HG03442 (cell line): ENCODE measurements at regions not wholly inside any gene's neighbourhood (a gene's known extent, or its start where the extent isn't known, plus 50 kb on each side); places are given as distances from the start of the nearest gene placed in this dataset.
"Not testable (repeated sequence)": the region's sequence is repeated elsewhere in the genome, so short reads cannot be mapped to it uniquely, and the experiment has no call there.

ENCODE experiments used
- ATAC-seq: cut with Tn5 transposase; IDR thresholded peaks from one replicate; pipeline ENCODE4 v1.9.1; 2021; ENCODE audit warnings: mild to moderate bottlenecking, moderate library complexity; ENCODE audit not compliant: unreplicated experiment

DNA sequence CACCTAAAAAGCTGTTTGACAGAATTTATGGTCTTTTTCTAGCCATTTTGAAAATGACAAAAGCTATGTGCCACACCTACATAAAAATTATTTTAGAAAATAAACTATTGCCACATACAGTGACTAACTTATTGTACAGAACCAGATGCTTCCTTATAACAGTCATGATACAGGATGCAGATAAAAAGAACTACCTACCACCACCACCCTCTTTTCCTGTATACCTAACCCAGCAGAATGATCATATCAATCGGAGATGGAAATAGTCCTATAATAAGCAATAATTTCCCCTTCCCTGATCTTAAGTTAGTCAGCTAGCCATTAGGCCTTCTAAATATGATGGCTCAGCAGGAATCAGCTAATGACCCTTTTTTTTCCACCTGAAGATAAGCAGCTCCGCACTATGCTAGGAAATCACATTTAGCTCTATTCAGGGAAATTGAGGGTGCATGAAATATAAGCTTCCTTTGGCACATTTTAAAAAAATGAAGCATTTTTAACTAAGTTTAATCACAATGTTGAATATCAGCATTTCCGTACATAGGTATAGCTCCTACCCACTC lies 155.5 kb upstream of the SETMAR start:
- ATAC-seq: no peak

DNA sequence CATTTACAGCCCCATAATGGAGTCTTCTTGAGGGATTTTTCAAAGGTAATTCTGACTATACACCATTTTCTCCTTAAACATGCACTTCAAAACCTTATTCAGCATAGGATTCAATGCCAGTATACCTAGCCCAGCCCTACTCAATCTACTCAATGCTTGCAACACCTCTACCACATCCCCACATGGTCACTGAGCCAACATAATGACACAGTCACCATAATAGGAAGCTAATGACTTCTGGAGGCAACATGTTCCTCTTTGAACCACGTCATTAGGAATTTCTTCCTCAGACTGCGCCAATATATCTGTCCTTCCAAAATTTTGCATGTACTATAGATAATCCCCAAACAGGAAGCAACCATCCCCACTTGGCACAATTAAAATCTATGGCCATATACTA lies 153.9 kb upstream of the SETMAR start:
- no peak for ATAC-seq

DNA sequence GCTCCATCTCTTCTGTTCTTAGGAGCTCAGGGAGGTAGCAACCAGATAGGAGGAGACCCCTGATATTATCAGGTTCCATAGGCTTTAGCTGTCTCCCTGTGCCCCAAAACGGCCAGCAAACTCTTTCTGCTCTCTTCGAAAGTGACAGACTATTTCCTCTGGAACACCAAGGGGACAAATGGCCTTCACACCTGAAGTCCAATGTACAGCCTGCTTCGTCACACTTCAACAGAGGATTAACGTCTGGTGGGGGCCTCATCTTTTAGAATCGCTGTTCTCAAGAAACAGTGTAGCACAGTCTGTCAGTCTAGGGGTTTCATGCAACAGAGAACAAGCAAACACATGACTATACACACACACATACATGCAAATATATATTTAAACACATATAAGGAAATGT lies 152.4 kb upstream of the SETMAR start:
- ATAC-seq: no peak

DNA sequence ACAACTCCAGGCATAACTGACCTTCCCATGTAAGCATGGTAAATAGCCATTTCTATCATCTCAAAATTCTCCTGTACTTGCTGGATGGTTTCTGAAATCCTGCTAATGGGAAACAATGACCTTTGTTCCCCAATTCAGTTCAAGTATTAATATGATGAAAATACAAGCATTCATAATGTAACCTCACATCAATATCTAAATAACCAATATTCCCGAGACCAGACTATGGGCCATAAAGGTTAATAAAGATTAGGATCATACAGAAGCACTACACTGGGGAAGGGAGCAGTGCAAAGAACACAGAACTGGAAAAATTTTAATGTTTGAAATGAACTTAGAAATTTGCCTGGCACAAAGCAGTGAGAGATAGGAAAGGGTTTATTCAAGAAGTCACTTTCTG lies 151.3 kb upstream of the SETMAR start:
- no peak for ATAC-seq

DNA sequence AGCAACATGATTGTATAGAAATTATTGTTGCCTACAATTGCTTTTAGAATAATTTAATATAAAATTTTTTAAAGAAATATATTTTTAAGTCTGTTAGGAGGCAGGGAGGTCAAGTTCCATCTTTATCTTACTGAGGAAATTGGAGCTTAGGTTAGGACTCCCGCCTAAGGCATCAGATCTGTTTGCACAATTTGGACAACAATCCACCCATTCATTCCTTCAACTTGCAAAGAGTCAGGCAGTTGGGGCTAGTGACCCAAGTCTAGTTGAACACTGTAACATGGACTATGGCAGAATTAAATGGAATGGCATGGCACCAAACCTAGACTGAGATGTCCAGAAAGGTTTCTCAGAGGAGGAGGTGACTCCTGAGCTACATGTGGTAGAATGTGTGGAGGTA lies 149.4 kb upstream of the SETMAR start:
- ATAC-seq: no peak

DNA sequence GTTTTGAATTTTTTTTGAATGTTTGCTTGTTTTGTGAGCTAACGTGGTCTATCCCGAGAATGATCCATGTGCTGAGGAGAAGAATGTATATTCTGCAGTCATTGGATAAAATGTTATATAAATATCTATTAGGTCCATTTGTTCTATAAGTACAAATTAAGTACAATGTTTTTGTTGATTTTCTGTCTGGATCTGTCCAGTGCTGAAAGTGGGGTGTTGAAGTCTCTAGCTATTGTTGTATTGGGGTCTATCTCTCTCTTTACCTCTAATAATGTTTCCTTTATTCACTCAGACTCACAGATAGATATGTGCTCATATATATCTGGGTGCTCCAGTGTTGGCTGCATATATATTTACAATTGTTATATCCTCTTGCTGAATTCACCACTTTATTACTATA lies 144.8 kb upstream of the SETMAR start:
- no peak for ATAC-seq

DNA sequence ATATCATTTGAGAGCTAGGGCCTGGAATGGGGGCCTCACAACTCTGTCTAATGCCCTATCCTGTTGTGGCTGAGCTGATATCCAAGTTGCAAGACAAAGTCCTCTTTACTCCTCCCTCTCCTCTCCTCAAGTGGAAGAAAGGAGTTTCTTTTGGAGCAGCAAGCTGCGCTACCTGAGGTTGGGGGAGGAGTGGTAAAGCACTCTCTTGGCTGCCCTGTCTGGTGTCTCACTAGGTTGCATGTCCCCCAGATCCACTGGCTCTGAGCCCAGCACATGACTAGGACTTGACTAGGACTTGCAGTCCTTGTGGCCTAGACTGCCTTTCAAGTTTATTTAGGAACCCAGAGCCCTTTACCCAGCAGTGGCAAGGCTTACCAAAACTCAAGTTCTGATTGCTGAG lies 141.1 kb upstream of the SETMAR start:
- ATAC-seq: no peak

DNA sequence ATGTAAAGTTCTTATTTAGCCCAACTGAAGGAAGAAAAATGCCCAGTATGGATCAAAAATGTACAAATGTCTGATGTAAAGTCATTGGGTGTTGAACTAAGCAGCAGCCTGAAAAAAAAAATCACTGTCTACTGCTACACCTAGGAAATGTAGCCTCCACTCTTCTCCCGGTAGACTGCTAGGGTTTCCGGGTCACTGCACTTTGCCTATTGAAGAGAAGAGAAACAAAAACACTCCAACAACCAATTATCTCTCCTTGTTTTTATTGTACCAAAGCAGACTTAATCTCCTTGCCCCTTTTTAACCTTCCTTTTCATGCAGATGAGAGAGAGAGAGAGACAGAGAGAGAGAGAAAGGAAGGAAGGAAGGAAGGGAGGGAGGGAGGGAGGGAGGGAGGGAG lies 140.2 kb upstream of the SETMAR start:
- ATAC-seq: no peak

DNA sequence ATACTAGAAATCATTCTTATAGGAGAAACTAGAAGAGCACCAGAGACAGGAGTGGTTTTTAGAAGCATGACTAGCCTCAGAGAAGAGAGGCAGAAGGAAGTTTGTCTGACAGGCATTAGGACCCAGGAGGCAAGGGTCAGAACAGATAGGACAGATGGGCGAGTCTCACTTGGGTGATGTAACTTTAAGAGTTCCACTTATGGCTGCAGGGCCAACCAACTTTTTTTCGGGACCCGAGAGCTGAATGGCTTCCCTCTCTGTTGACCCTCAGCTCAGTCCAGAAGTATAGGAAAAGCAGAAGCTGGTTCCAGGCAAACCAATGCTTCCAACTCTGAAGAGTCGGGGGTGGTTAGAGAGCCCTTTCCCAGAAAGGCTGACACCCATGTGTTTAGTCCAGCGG lies 136.6 kb upstream of the SETMAR start:
- no peak for ATAC-seq

DNA sequence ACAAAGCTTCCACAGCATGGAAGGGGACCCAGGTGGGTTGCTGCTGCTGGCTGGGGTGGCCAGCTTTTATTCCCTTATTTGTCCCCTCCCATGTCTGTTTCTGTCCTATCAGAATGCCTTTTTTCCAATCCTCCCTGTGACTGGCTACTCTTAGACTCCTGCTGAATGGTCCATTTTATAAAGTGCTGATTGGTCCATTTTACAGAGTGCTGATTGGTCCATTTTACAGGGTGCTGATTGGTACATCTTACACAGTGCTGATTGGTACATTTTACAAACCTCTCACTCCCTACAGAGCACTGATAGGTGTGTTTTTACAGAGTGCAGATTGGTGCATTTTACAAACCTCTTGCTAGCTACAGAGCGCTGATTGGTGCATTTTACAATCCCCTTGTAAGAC lies 135.9 kb upstream of the SETMAR start:
- not testable (repeated sequence) for ATAC-seq

DNA sequence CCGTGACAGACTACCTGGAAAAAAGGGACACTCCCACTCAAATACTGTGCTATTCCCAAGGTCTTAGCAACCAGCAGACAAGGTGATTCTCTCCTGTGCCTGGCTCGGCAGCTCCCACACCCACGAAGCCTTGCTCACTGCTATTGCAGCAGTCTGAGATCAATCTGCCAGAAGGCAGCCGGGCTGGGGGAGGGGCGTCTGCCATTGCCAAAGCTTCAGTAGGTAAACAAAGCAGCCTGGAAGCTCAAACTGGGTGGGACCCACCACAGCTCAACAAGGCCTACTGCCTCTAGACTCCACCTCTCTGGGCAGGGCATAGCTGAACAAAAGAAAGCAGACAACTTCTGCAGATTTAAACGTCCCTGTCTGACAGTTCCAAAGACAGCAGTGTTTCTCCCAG lies 128.4 kb upstream of the SETMAR start:
- no peak for ATAC-seq

DNA sequence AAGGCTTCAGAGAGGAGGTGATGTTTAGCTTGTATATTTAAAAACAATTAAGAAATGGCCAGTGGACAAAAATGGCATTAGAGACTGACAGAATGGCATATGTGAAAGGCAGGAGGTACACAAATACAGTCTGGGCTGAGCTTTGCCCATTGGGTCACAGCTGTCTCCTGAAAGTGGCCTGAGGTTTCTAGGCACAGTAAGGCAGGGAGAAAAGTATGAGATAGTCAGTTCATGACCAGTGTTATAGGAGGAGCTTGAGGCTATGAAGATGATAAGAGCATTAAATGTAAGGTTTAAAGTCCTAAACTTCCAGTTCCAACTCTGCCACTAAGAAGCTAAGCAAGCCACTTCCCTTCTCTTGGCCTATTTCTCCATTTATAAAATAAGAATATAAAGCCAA lies 111.2 kb upstream of the SETMAR start:
- ATAC-seq: no peak

DNA sequence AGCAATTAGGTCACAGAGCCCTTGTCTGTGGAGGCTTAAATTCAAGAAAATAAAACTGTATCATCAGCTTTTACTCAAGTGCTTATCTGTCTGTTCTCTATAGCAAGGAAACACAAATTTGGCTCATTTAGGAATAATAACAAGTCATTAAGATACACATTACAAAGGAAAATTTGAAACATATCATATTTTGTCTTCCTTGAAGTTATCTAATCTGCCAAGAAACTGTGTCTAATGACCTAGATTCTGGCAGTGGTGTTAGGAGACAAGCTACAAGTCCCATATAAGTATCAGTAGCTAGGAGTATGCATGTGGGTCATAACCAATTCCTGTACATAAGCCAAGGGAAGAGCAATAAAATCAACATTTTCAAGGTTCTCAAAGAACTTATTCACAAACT lies 108.2 kb upstream of the SETMAR start:
- no peak for ATAC-seq

DNA sequence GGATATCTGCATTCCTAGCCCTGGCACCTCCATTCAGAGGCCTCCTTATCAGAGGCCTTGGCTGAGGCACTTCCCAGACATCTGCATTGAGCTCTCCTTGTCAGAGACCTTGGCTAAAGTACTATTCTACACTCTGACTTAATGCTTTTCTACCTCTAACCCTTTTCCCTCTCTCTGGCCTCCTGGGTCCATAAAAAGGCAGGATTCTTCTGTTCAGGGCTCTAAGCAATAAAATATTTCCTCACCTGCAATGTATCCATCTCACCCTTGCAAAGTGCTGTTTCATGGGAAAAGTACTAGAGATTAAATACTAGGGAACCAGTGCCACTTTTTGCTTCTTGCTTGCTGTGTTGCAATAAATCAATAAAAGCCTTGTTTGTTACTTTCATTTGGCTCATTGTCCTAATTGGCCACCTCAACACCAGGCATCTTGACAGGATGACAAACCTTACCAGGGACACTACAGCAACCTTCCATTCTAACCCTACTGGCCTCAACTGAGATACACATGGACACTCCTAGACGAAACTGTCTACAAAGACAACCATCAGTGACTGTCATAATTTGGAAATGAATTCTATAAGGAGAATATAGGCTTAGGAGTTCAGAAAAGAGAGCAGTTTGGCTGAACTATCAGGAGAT lies 106.5 kb upstream of the SETMAR start:
- no peak for ATAC-seq

DNA sequence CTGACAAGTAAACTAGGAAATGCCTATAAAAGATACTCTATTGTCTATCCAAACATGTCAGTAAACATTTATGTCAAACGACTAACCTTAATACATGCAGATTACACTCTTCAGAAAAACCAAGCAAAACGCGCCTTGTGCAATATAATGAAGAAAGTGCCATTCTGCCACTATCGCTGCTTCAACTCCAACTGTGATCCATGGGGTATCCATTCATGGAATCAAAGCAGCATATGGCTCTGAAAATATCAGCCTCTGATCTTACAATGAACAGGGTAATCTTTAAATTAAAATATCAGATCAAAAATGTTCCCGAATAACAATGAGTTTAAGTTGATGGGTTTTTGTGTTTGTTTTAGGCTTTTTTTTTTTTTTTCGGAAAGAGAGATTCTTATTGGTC lies 105.5 kb upstream of the SETMAR start:
- ATAC-seq: no peak

DNA sequence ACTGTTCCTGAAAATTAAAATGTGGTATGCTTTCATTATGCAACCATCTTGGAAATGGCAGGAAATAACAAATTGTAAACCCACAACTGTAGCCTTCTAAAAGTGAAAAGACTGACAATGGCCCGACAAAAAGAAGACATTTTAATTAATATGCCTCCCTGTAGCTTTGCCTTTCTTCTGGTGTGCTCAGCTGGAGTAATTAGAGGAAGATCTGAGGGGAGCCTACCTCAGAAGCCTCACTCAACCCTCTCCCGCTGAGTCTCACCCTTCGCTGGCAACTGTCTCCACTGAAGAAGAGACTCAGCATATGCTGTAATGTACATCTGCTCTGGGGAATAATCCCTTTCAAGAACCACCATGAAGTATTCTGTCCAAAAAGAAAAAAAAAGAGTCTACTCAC lies 104.7 kb upstream of the SETMAR start:
- ATAC-seq: no peak

DNA sequence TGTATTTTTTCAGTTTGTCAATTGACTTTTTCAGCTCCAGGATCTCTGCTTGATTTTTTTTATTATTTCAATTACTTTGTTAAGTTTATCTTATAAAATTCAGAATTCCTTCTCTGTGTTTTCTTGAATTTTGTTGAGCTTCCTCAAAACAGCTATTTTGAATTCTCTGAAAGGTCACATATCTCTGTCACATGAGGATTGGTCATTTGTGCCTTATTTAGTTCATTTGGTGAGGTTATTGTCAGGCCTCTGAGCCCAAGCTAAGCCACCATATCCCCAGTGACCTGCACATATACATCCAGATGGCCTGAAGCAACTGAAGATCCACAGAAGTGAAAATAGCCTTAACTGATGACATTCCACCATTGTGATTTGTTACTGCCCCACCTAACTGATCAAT lies 98.4 kb upstream of the SETMAR start:
- not testable (repeated sequence) for ATAC-seq

DNA sequence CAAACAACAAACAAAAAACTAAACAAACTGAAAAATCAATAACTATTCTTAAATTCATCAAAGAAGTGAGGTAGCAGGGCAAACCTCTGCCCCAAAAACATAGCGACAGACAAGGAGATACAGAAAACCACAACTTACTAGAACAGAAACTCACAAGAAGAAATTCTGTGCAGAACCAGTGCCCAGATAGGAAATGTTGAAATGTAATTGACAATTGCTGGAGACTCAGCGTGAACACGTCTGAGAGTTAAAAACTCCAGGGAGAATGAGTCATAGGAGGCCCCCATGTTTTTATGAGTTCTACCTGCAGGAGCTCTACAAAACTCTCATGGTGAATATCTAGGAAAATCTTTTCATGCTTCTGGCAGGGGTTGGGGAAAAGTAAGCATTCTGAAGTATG lies 95.5 kb upstream of the SETMAR start:
- ATAC-seq: no peak

DNA sequence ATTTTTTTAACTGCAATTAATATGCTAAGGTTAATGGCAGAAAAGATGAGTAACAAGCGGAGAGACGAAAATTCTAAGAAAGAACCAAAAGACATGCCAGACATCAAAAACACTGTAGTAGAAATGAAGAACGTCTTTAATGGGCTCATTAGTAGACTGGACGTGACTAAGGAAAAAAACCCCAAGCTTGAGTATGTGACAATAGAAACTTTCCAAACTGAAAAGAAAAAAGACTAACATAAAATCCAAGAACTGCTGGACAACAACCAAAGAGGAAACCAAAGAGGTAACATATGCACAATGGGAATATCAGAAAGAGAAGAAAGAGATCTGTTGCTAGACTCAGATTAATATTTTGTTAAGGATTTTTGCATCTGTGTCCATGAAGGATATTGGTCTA lies 94.6 kb upstream of the SETMAR start:
- no peak for ATAC-seq

DNA sequence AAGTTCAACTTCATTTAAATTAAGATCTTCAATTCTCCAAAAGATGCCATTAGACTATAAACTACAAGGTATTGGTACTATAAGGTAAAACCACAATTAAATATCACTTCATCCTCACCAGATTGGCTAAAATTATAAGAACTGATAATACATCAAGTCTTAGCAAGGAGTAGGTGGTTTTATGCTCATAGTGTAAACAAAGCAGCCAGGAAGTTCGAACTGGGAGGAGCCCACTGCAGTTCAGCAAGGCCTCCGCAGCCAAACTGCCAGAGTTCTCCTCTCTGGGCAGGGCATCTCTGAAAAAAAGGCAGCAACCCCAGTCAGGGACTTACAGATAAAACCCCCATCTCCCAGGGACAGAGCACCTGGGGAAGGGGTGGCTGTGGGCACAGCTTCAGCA lies 91.6 kb upstream of the SETMAR start:
- ATAC-seq: no peak

DNA sequence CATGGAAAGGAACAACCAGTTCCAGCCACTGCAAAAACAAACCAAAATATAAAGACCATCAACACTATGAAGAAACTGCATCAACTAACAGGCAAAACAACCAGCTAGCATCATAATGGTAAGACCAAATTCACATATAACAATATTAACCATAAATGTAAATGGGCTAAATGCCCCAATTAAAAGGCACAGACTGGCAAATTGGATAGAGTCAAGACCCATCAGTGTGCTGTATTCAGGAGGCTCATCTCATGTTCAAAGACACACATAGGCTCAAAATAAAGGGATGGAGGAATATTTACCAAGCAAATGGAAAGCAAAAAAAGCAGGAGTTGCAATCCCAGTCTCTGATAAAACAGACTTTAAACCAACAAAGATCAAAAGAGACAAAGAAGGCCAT lies 89.7 kb upstream of the SETMAR start:
- not testable (repeated sequence) for ATAC-seq

DNA sequence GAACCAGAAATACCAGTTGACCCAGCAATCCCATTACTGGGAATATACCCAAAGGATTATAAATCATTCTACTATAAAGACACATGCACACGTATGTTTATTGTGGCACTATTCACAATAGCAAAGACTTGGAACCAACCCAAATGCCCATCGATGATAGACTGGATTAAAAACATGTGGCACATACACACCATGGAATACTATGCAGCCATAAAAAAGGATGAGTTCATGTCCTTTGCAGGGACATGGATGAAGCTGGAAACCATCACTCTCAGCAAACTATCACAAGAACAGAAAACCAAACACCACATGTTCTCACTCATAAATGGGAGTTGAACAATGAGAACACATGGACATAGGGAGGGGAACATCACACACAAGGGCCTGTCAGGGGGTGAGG lies 86.2 kb upstream of the SETMAR start:
- ATAC-seq: not testable (repeated sequence)
